OCI-LY1 (cell line): ENCODE measurements at regions not wholly inside any gene's neighbourhood (a gene's known extent, or its start where the extent isn't known, plus 50 kb on each side); places are given as distances from the start of the nearest gene placed in this dataset.

ENCODE experiments used
- H2AFZ ChIP-seq: fragments of 200-600 bp; sonication (generic), shearing (Covaris generic); 2 replicates; pipeline ENCODE4 v1.6.0; 2014; ENCODE audit warnings: antibody characterized with exemption, mild to moderate bottlenecking, low read length
- H3F3A ChIP-seq: fragments of 200-600 bp; sonication (generic), shearing (Covaris generic); 2 replicates; pipeline ENCODE4 v1.6.0; 2014; ENCODE audit warnings: mild to moderate bottlenecking, antibody characterized with exemption, low read length, moderate library complexity; ENCODE audit not compliant: insufficient read depth
- H3K27ac ChIP-seq: fragments of 200-600 bp; sonication (generic); 2 replicates; pipeline ENCODE4 v1.5.1; 2014; ENCODE audit warnings: low read length, mixed run types, mild to moderate bottlenecking, low read depth; ENCODE audit not compliant: poor library complexity, severe bottlenecking
- H3K27me3 ChIP-seq: fragments of 200-600 bp; sonication (generic); 2 replicates; pipeline ENCODE4 v1.6.0; 2014; ENCODE audit warnings: antibody characterized with exemption, mild to moderate bottlenecking, low read length, moderate library complexity; ENCODE audit not compliant: insufficient read depth
- H3K36me3 ChIP-seq: fragments of 200-600 bp; sonication (generic); 2 replicates; pipeline ENCODE4 v1.6.1; 2014; ENCODE audit warnings: mild to moderate bottlenecking, antibody characterized with exemption, low read length, moderate library complexity, mixed read lengths; ENCODE audit not compliant: insufficient read depth
- H3K4me1 ChIP-seq: fragments of 200-600 bp; sonication (generic); 2 replicates; pipeline ENCODE4 v1.5.1; 2014; ENCODE audit warnings: mild to moderate bottlenecking, low read length, moderate library complexity; ENCODE audit not compliant: insufficient read depth, severe bottlenecking
- H3K4me2 ChIP-seq: fragments of 200-600 bp; sonication (generic), shearing (Covaris generic); 2 replicates; pipeline ENCODE4 v1.6.1; 2014; ENCODE audit warnings: low read length
- H3K4me3 ChIP-seq: fragments of 200-600 bp; sonication (generic); 2 replicates; pipeline ENCODE4 v1.5.1; 2014; ENCODE audit warnings: low read length, low read depth, mild to moderate bottlenecking, mixed read lengths; ENCODE audit not compliant: poor library complexity, severe bottlenecking
- H3K79me2 ChIP-seq: fragments of 200-600 bp; shearing (Covaris generic); 2 replicates; pipeline ENCODE4 v1.6.1; 2016; ENCODE audit warnings: mixed run types, low read length, mixed read lengths; ENCODE audit not compliant: insufficient read depth
- H3K9ac ChIP-seq: fragments of 200-600 bp; sonication (generic), shearing (Covaris generic); 2 replicates; pipeline ENCODE4 v1.6.1; 2014; ENCODE audit warnings: mild to moderate bottlenecking, low read length, mixed read lengths
- H3K9me2 ChIP-seq: fragments of 200-600 bp; sonication (generic), shearing (Covaris generic); 2 replicates; pipeline ENCODE4 v1.6.1; 2014; ENCODE audit warnings: low read depth, mild to moderate bottlenecking, low read length, mixed read lengths
- H3K9me3 ChIP-seq: fragments of 200-600 bp; shearing (Covaris generic); 2 replicates; pipeline ENCODE4 v1.6.1; 2014; ENCODE audit warnings: low read length, mixed read lengths
- H4K20me1 ChIP-seq: fragments of 200-600 bp; sonication (generic), shearing (Covaris generic); 2 replicates; pipeline ENCODE4 v1.6.0; 2016; ENCODE audit warnings: mild to moderate bottlenecking, low read length; ENCODE audit not compliant: insufficient read depth
- CTCF ChIP-seq: fragments of 200-600 bp; sonication (generic), shearing (Covaris generic); IDR thresholded peaks from 2 replicates; pipeline ENCODE4 v1.5.1; 2017; ENCODE audit warnings: mild to moderate bottlenecking, antibody characterized with exemption, low read length, moderate library complexity, mixed read lengths
- EZH2 ChIP-seq: fragments of 200-600 bp; sonication (generic), shearing (Covaris generic); IDR thresholded peaks from 2 replicates; pipeline ENCODE4 v1.8.0; 2017; ENCODE audit warnings: borderline replicate concordance, mixed run types, mild to moderate bottlenecking, antibody characterized with exemption, low read length, moderate library complexity, mixed read lengths

DNA sequence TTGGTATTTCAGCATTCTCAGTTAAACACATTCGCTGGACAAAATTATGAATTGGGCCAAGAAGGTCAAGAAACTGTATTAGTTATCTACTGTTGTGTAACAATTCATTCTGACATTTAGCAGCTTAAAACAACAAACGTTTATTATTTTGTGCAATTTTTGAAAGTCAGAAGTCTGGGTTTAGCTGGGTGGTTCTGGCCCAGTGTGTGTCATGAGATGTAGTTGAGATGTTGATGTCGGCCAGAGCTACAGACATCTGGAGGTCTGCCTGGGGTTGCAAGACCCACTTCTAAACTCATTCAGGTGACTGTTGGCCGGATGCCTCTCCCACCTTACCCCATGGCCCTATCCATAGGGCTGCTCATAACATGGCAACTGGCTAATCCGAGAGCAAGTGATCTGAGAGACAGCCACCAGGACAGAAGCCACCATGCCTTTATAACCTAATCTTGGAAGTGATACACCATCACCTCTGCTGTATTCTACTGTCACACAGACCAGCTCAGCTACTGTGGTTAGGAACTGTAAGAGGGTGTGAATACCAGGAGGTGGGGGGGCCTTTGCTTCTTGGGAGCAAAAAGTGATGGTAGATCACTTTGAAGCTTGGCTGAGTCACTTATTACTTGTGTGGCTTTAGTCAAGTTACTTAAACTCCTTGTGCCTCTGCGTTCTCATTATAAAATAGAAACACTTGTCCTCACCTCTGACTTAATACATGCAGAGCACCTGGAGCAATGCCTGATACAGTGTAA is 217.0 kb upstream of the MYLIP start:
- Histone ChIP-seq H3K4me3 (no peak overlapping the region), H3K36me3 (no peaks in the 10 kb centered on the region), H4K20me1 (no peaks in the 10 kb centered on the region), H2AFZ (no peak overlapping the region), H3K27me3 (no peaks in the 10 kb centered on the region), H3K4me2 (no peak overlapping the region), H3K4me1 (peaks cover 34% of the 10 kb centered on the region), H3K27ac (no peak overlapping the region), H3K79me2 (no peaks in the 10 kb centered on the region), H3K9me2 (no peaks in the 10 kb centered on the region), H3K9me3 (no peaks in the 10 kb centered on the region), H3K9ac (no peak overlapping the region), H3F3A (no peaks in the 10 kb centered on the region)
- TF ChIP-seq EZH2 (no peak), CTCF (no peak)

DNA sequence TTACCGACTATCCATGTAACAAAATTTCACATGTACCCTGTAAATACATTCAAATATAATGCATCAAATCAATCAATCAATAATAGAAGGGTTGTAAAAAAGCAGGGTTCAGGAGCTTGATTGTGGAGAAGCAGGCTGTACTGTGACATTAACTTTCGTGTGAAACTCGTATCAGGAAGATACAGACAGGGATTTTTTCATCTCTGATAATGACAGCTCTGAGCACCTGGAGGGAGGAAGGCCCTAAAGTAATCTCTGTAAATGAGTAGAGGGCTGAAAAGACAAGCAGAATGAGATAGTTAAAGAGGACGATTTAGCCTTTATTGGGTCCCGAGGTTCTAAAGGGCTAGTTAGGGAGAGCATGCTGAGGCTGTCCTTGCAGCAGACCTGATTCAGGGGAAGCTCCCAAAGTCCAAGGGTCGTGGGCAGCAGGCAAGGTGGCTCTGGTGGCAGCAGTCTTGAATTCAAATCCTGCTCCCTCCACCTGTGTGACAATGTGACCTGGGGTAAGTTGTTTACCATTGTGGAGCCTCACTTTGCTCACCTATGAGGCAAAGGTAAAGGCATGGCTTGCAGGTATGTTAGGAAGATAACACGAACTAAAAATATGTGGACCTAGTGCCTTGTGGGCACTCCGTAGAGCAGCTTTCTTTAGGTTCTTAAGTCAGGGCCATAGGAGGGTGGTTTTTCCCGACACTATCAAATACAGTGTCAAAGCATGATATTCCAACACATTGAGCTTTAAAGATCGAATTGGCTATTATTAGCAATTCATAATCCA is 219.4 kb upstream of the MYLIP start:
- Histone ChIP-seq H3K4me1 (peaks cover 46% of the 10 kb centered on the region), H3K9ac (no peak overlapping the region), H3K27ac (no peak overlapping the region), H3F3A (no peaks in the 10 kb centered on the region), H3K79me2 (no peaks in the 10 kb centered on the region), H4K20me1 (no peaks in the 10 kb centered on the region), H2AFZ (no peak overlapping the region), H3K4me2 (no peak overlapping the region), H3K9me3 (no peaks in the 10 kb centered on the region), H3K27me3 (no peaks in the 10 kb centered on the region), H3K4me3 (no peak overlapping the region), H3K36me3 (no peaks in the 10 kb centered on the region), H3K9me2 (no peaks in the 10 kb centered on the region)
- no peak for TF ChIP-seq CTCF
- TF ChIP-seq EZH2, result no peak

DNA sequence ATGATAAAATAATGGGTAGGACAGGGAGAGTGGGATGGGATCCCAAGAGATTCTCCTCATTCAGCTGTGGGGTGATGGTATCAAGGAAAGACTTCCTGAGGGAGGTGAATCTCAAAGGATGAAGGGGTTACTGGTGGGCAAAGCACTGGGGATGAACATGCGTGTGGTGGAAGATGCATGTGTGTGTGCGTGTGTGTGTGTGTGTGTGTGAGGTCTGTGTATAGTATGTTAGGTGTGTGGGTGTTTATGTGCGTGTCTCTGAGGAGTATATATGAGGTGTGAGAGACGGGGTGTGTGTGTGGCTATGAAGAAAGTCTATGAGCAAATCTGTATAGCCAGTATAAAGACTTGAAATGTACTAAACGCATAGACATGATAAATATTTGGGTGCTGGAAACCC is 220.0 kb upstream of the MYLIP start:
- H3K36me3 ChIP-seq, result no peaks in the 10 kb centered on the region
- no peaks in the 10 kb centered on the region for H3K9me3 ChIP-seq
- H3K4me1 ChIP-seq, result peaks cover 50% of the 10 kb centered on the region
- no peaks in the 10 kb centered on the region for H4K20me1 ChIP-seq
- H3K27ac ChIP-seq, result no peak overlapping the region
- H3K79me2 ChIP-seq, result no peaks in the 10 kb centered on the region
- H3F3A ChIP-seq, result no peaks in the 10 kb centered on the region
- TF ChIP-seq CTCF (no peak), EZH2 (no peak)
- H3K4me2 ChIP-seq, result no peak overlapping the region
- H3K4me3 ChIP-seq, result no peak overlapping the region
- H3K9me2 ChIP-seq, result no peaks in the 10 kb centered on the region
- no peaks in the 10 kb centered on the region for H3K27me3 ChIP-seq
- no peak overlapping the region for H2AFZ ChIP-seq
- no peak overlapping the region for H3K9ac ChIP-seq
